Smooth muscle cell (in vitro differentiated cells): ENCODE measurements at regions not wholly inside any gene's neighbourhood (a gene's known extent, or its start where the extent isn't known, plus 50 kb on each side); places are given as distances from the start of the nearest gene placed in this dataset.
"Not testable (repeated sequence)": the region's sequence is repeated elsewhere in the genome, so short reads cannot be mapped to it uniquely, and the experiment has no call there.

Source experiments
- DNase-seq: peaks from one replicate; lab custom pipeline; 2025; ENCODE audit not compliant: unreplicated experiment; lab: John Stamatoyannopoulos, UW
- H2AFZ ChIP-seq: fragments of 200-600 bp; sonication (generic); 2 replicates; pipeline ENCODE4 v1.6.0; 2016; ENCODE audit warnings: antibody characterized with exemption, low read depth, mild to moderate bottlenecking
- H3F3A ChIP-seq: fragments of 200-600 bp; sonication (generic); 2 replicates; pipeline ENCODE4 v1.6.0; 2017; ENCODE audit warnings: antibody characterized with exemption, low read depth
- H3K27ac ChIP-seq: fragments of 200-600 bp; sonication (generic); 2 replicates; pipeline ENCODE4 v1.5.1; 2016; ENCODE audit warnings: low read depth, mild to moderate bottlenecking
- H3K27me3 ChIP-seq: fragments of 200-600 bp; sonication (generic); 2 replicates; pipeline ENCODE4 v1.6.1; 2016; ENCODE audit warnings: low read depth, mild to moderate bottlenecking
- H3K36me3 ChIP-seq: fragments of 200-600 bp; sonication (generic); 2 replicates; pipeline ENCODE4 v1.5.1; 2016; ENCODE audit warnings: low read depth
- H3K4me1 ChIP-seq: fragments of 200-600 bp; sonication (generic); 2 replicates; pipeline ENCODE4 v1.5.1; 2016; ENCODE audit warnings: low read depth
- H3K4me2 ChIP-seq: fragments of 200-600 bp; sonication (generic); 2 replicates; pipeline ENCODE4 v1.6.0; 2016; ENCODE audit warnings: mild to moderate bottlenecking
- H3K4me3 ChIP-seq: fragments of 200-600 bp; sonication (generic); 2 replicates; pipeline ENCODE4 v1.5.1; 2016; ENCODE audit warnings: mild to moderate bottlenecking
- H3K79me2 ChIP-seq: fragments of 200-600 bp; sonication (generic); 2 replicates; pipeline ENCODE4 v1.6.0; 2016; ENCODE audit warnings: low read depth, mild to moderate bottlenecking
- H3K9ac ChIP-seq: fragments of 200-600 bp; sonication (generic); 2 replicates; pipeline ENCODE4 v1.6.0; 2016; ENCODE audit warnings: low read depth
- H3K9me3 ChIP-seq: fragments of 200-600 bp; sonication (generic); replicated peaks from 2 replicates; pipeline ENCODE4 v1.5.1; 2016; ENCODE audit warnings: low read depth
- H4K20me1 ChIP-seq: fragments of 200-600 bp; sonication (generic); 2 replicates; pipeline ENCODE4 v1.6.0; 2016; ENCODE audit warnings: low read depth
- CTCF ChIP-seq: fragments of 200-600 bp; sonication (generic); IDR thresholded peaks from 2 replicates; pipeline ENCODE4 v1.5.1; 2017; ENCODE audit warnings: borderline replicate concordance, mild to moderate bottlenecking, antibody characterized with exemption; ENCODE audit not compliant: insufficient read depth, poor library complexity, severe bottlenecking
- whole genome bisulfite sequencing: methylation state at CpG from one replicate; pipeline ENCODE4 v1.1.7; 2016; ENCODE audit warnings: low lambda C conversion rate; 5-methylcytosine and 5-hydroxymethylcytosine counted together

DNA sequence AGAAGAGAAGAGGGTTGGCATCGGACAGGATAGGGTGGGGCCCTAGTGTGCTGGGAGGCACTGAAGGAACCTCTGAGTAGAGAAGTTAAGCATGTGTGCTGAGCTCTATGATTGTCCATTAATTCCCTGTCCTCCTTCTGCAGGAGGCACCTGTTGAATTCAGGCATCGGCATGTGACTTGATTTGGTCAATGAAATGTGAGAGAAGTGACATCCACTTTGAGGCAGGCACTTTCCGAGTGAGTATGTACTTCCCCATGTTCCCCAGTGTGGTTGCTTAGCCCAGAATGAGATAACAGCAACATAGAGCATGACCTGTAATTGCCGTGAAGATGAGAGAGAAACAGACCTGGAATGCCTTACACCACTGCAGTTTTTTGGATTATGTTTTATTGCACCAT is 224.8 kb downstream of the RPLP1 start:
- WGBS: 87% methylated on average over 4 of the region's 4 CpGs
- H3K27me3 ChIP-seq: peaks cover 23% of the 10 kb centered on the region

GRCh38 chr15:69679623-69680228 is 227.1 kb downstream of the RPLP1 start:
- no peaks in the 10 kb centered on the region for H3K79me2 ChIP-seq
- no peak overlapping the region for H3K4me3 ChIP-seq
- no peak overlapping the region for H3K4me2 ChIP-seq
- DNase-seq: no peak
- H3K9me3 ChIP-seq: peaks cover 3% of the 10 kb centered on the region
- WGBS: 89% methylated on average over 9 of the region's 9 CpGs
- no peaks in the 10 kb centered on the region for H3F3A ChIP-seq
- no peak for TF ChIP-seq CTCF
- H3K9ac ChIP-seq: no peak overlapping the region
- H3K36me3 ChIP-seq: no peaks in the 10 kb centered on the region
- no peaks in the 10 kb centered on the region for H4K20me1 ChIP-seq
- H3K27me3 ChIP-seq: peaks cover 23% of the 10 kb centered on the region
- no peak overlapping the region for H3K27ac ChIP-seq
- no peaks in the 10 kb centered on the region for H3K4me1 ChIP-seq
- no peak overlapping the region for H2AFZ ChIP-seq

More for the DNA sequence above, 224.8 kb downstream of the RPLP1 start:
- Histone ChIP-seq H3K4me2 (no peak overlapping the region), H2AFZ (no peak overlapping the region), H3K4me3 (no peak overlapping the region), H3K9me3 (peaks cover 2% of the 10 kb centered on the region), H3F3A (no peaks in the 10 kb centered on the region), H4K20me1 (no peaks in the 10 kb centered on the region), H3K9ac (no peak overlapping the region), H3K79me2 (no peaks in the 10 kb centered on the region), H3K27ac (no peak overlapping the region), H3K4me1 (no peaks in the 10 kb centered on the region), H3K36me3 (no peaks in the 10 kb centered on the region)
- DNase-seq: no peak
- no peak for TF ChIP-seq CTCF

- not testable (repeated sequence) for H4K20me1 ChIP-seq, H3K27ac ChIP-seq, H3K27me3 ChIP-seq, H3K4me2 ChIP-seq, H2AFZ ChIP-seq, H3K79me2 ChIP-seq, H3F3A ChIP-seq, H3K4me3 ChIP-seq, H3K9ac ChIP-seq, H3K4me1 ChIP-seq, DNase-seq, H3K36me3 ChIP-seq
- peaks cover 10% of the 10 kb centered on the region for H3K9me3 ChIP-seq
- 81% methylated on average over 4 of the region's 4 CpGs for WGBS
Observed at GRCh38 chr15:69684823-69685222, 232.2 kb downstream of the RPLP1 start.

DNA sequence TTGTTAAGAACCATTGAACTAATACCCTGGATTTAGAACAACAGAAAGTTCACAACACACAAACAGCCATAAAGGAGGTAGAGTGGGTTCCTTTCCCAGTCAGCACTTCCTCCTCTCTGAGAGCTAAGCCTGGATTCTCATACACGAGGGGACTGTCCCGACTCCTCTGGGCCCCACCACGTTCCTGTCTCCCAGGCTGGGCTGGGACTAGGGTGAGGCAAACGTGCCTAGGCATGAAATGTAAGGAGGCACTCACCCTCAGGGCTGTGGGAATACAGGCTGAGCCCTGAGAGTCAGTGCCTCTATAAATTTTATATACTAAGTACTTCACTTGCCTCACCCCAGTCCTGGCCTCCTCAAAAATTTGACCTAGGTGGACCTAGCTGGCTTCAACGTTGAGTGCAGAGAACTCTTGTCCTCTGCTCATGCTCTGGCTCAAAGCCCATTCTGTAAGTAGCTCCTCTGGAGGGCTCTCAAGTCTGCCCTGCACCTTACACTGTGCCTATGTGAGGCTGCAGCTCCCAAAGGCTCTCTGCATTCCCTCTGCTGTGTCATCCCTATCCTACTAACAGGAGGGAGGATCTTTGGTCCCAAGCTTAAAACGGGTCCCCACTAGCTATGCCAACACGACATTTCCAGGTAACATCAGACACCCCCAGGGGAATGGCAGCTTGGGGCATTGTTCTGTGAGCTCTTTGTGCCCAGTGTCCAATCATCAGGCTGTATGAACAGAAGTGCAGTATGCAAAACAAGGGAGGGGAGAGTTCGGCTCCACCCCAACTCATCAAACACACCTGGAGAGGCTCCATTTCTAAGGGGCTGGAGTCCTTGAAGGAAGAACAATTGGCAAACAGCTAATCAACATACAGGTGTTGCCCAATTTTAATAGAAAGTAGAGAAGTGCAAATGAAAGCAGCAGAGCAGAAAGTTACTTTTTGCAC is 233.2 kb downstream of the RPLP1 start:
- no peaks in the 10 kb centered on the region for H3K4me1 ChIP-seq
- TF ChIP-seq CTCF: no peak
- WGBS: 75% methylated on average over 8 of the region's 8 CpGs
- DNase-seq: no peak
- no peaks in the 10 kb centered on the region for H3F3A ChIP-seq
- no peaks in the 10 kb centered on the region for H3K36me3 ChIP-seq
- H2AFZ ChIP-seq: no peak overlapping the region
- H3K9ac ChIP-seq: no peak overlapping the region
- peaks cover 10% of the 10 kb centered on the region for H3K9me3 ChIP-seq
- no peak overlapping the region for H3K4me2 ChIP-seq
- H3K79me2 ChIP-seq: no peaks in the 10 kb centered on the region
- no peak overlapping the region for H3K27ac ChIP-seq
- no peak overlapping the region for H3K4me3 ChIP-seq
- no peaks in the 10 kb centered on the region for H3K27me3 ChIP-seq
- no peaks in the 10 kb centered on the region for H4K20me1 ChIP-seq
